H1 (cell line): ENCODE measurements at regions not wholly inside any gene's neighbourhood (a gene's known extent, or its start where the extent isn't known, plus 50 kb on each side); places are given as distances from the start of the nearest gene placed in this dataset.

Experiments
- CTCF ChIA-PET: fragments of 300-600 bp; sonication (Branson Sonifier 250); formaldehyde crosslinking; loops from one replicate; lab custom pipeline; 2021; ENCODE audit not compliant: partially characterized antibody; lab: Charles Lee
- POLR2A ChIA-PET: fragments of 300-600 bp; sonication (Branson Sonifier 250); formaldehyde crosslinking; loops from one replicate; lab custom pipeline; 2021; ENCODE audit warnings: inconsistent platforms; ENCODE audit not compliant: partially characterized antibody; lab: Charles Lee
- DNase-seq, 2 experiments: peaks; one replicate each; pipeline versions ENCODE4 v3.0.0 to v3.0.0-alpha.2; 2010 to 2022; ENCODE audit warnings: low spot score in 2 of 2, low read depth in 1 of 2, mixed read lengths in 1 of 2
- FAIRE-seq: peaks from 2 replicates; lab custom pipeline; 2011; peaks lifted over from hg19 to GRCh38; lab: Jason Lieb, UNC
- H2AFZ ChIP-seq: 2 replicates; pipeline ENCODE4 v1.8.1; 2012; ENCODE audit warnings: low read length, inconsistent platforms
- H2AK5ac ChIP-seq: 2 replicates; pipeline ENCODE4 v1.6.1; 2013; ENCODE audit warnings: low read depth, low read length
- H2BK120ac ChIP-seq: replicated peaks from 2 replicates; pipeline ENCODE3; 2013; ENCODE audit warnings: low read depth, low read length, inconsistent platforms
- H2BK12ac ChIP-seq: 2 replicates; pipeline ENCODE4 v1.6.1; 2013; ENCODE audit warnings: low read depth, low read length
- H2BK15ac ChIP-seq: 2 replicates; pipeline ENCODE4 v1.6.1; 2013; ENCODE audit warnings: low read length
- H2BK20ac ChIP-seq: 2 replicates; pipeline ENCODE4 v1.6.1; 2013; ENCODE audit warnings: low read length
- H2BK5ac ChIP-seq: 2 replicates; pipeline ENCODE4 v1.6.1; 2013; ENCODE audit warnings: low read depth, low read length
- H3K14ac ChIP-seq: 2 replicates; pipeline ENCODE4 v1.6.1; 2013; ENCODE audit warnings: inconsistent platforms; ENCODE audit not compliant: insufficient read length
- H3K18ac ChIP-seq: 2 replicates; pipeline ENCODE4 v1.6.1; 2013; ENCODE audit warnings: low read length; ENCODE audit errors: extremely low read depth
- H3K23ac ChIP-seq: 2 replicates; pipeline ENCODE4 v1.6.1; 2013; ENCODE audit warnings: inconsistent platforms; ENCODE audit not compliant: insufficient read length
- H3K23me2 ChIP-seq: 2 replicates; pipeline ENCODE4 v1.6.1; 2013; ENCODE audit warnings: low read depth, low read length
- H3K27ac ChIP-seq: 2 replicates; pipeline ENCODE4 v1.6.1; 2011; ENCODE audit warnings: low read depth, low read length, inconsistent platforms
- H3K27me3 ChIP-seq, 4 experiments: replicated peaks in 1 of 4; 1 replicate in 1 of 4; 2 replicates in 3 of 4; pipeline versions ENCODE4 v1.6.1 to v1.8.1; 2011 to 2013; ENCODE audit warnings: low read length in 3 of 4, mild to moderate bottlenecking in 3 of 4, inconsistent platforms in 2 of 4, mixed read lengths in 2 of 4, moderate library complexity in 1 of 4; ENCODE audit not compliant: control insufficient read depth in 3 of 4, insufficient read depth in 3 of 4; ENCODE audit errors: extremely low read depth in 1 of 4
- H3K36me3 ChIP-seq, 4 experiments: 2 replicates each; pipeline versions ENCODE4 v1.6.1 to v1.8.1; 2011 to 2013; ENCODE audit warnings: mild to moderate bottlenecking in 4 of 4, low read length in 3 of 4, moderate library complexity in 2 of 4, control low read depth in 1 of 4, inconsistent platforms in 1 of 4; ENCODE audit not compliant: insufficient read depth in 4 of 4, control insufficient read depth in 2 of 4
- H3K4ac ChIP-seq: replicated peaks from 2 replicates; pipeline ENCODE3; 2013; ENCODE audit warnings: low read length, low read depth, mixed read lengths, inconsistent platforms; ENCODE audit not compliant: insufficient read length
- H3K4me1 ChIP-seq, 4 experiments: replicated peaks in 1 of 4; 1 replicate in 1 of 4; 2 replicates in 3 of 4; pipeline versions ENCODE4 v1.6.1 to v1.8.1; 2011 to 2013; ENCODE audit warnings: low read length in 3 of 4, inconsistent platforms in 2 of 4, mixed read lengths in 1 of 4; ENCODE audit not compliant: insufficient read depth in 4 of 4, control insufficient read depth in 3 of 4
- H3K4me2 ChIP-seq, 2 experiments: 2 replicates each; pipeline versions ENCODE4 v1.6.1 to v1.8.1; 2011 to 2013; ENCODE audit warnings: low read depth in 2 of 2, low read length in 2 of 2, control low read depth in 1 of 2, inconsistent platforms in 1 of 2, mild to moderate bottlenecking in 1 of 2; ENCODE audit not compliant: insufficient read depth in 1 of 2
- H3K4me3 ChIP-seq, 4 experiments: fragments of 200-600, 300-600 bp in 1 of 4; sonication (generic), shearing (Covaris generic), sonication (Bioruptor Twin) in 1 of 4; 2 replicates each; pipeline versions ENCODE4 v1.5.1 to v1.8.1; 2011 to 2016; ENCODE audit warnings: low read length in 4 of 4, low read depth in 3 of 4, control low read depth in 2 of 4, inconsistent platforms in 2 of 4, mild to moderate bottlenecking in 2 of 4, mixed read lengths in 1 of 4, moderate library complexity in 1 of 4; ENCODE audit not compliant: insufficient read depth in 2 of 4; ENCODE audit errors: extremely low read depth in 1 of 4
- H3K56ac ChIP-seq: replicated peaks from 2 replicates; pipeline ENCODE3; 2013; ENCODE audit warnings: low read depth, mild to moderate bottlenecking, mixed read lengths, low read length, inconsistent platforms; ENCODE audit not compliant: insufficient read length
- H3K79me1 ChIP-seq: 2 replicates; pipeline ENCODE4 v1.6.1; 2013; ENCODE audit warnings: low read depth, low read length, control low read depth
- H3K79me2 ChIP-seq, 2 experiments: 2 replicates each; pipeline versions ENCODE4 v1.6.1 to v1.8.1; 2012 to 2013; ENCODE audit warnings: low read length in 2 of 2, mild to moderate bottlenecking in 2 of 2, inconsistent platforms in 1 of 2; ENCODE audit not compliant: insufficient read depth in 2 of 2, control insufficient read depth in 1 of 2
- H3K9ac ChIP-seq, 4 experiments: replicated peaks in 1 of 4; 1 replicate in 1 of 4; 2 replicates in 3 of 4; pipeline versions ENCODE4 v1.6.1 to v1.8.1; 2011 to 2013; ENCODE audit warnings: low read depth in 3 of 4, low read length in 3 of 4, control low read depth in 2 of 4, mild to moderate bottlenecking in 2 of 4, moderate library complexity in 2 of 4, inconsistent platforms in 1 of 4; ENCODE audit errors: extremely low read depth in 1 of 4
- H3K9me3 ChIP-seq, 2 experiments: 2 replicates each; pipeline versions ENCODE4 v1.6.1 to v1.8.1; 2012 to 2013; ENCODE audit warnings: mild to moderate bottlenecking in 2 of 2, moderate library complexity in 2 of 2, control low read depth in 1 of 2, inconsistent platforms in 1 of 2, low read depth in 1 of 2, low read length in 1 of 2, mixed read lengths in 1 of 2; ENCODE audit not compliant: insufficient read depth in 2 of 2
- H4K20me1 ChIP-seq, 2 experiments: replicated peaks in 1 of 2; 2 replicates each; pipeline versions ENCODE3 to v1.8.1; 2011 to 2013; ENCODE audit warnings: inconsistent platforms in 2 of 2, low read length in 2 of 2, mild to moderate bottlenecking in 1 of 2; ENCODE audit not compliant: insufficient read depth in 2 of 2, control insufficient read depth in 1 of 2
- H4K5ac ChIP-seq: 2 replicates; pipeline ENCODE4 v1.6.1; 2013; ENCODE audit warnings: low read length, low read depth, mixed read lengths, inconsistent platforms; ENCODE audit not compliant: insufficient read length
- H4K8ac ChIP-seq: 2 replicates; pipeline ENCODE4 v1.8.0; 2013; ENCODE audit warnings: mild to moderate bottlenecking, moderate library complexity, low read length, inconsistent platforms; ENCODE audit not compliant: insufficient read depth; ENCODE audit errors: extremely low read depth
- H4K91ac ChIP-seq: replicated peaks from 2 replicates; pipeline ENCODE3; 2013; ENCODE audit warnings: low read length, mixed read lengths, inconsistent platforms; ENCODE audit not compliant: insufficient read length
- BRCA1 ChIP-seq: IDR thresholded peaks from 2 replicates; pipeline ENCODE4 v1.6.1; 2012; ENCODE audit warnings: low read depth, low read length, improper control_type of control experiment
- CHD1 ChIP-seq: IDR thresholded peaks from 2 replicates; pipeline ENCODE4 v1.6.1; 2012; ENCODE audit warnings: low read depth, low read length, improper control_type of control experiment
- CTBP2 ChIP-seq: IDR thresholded peaks from 2 replicates; pipeline ENCODE4 v1.7.0; 2011; ENCODE audit warnings: borderline replicate concordance, mild to moderate bottlenecking, moderate library complexity, mixed read lengths, low read length; ENCODE audit not compliant: insufficient read depth, insufficient read length
- GABPA ChIP-seq: IDR thresholded peaks from 2 replicates; pipeline ENCODE4 v1.6.1; 2011; ENCODE audit warnings: mild to moderate bottlenecking, low read length, moderate library complexity, borderline replicate concordance; ENCODE audit not compliant: insufficient read depth
- KDM1A ChIP-seq: fragments of 200-600, 300-600 bp; sonication (generic); IDR thresholded peaks from 2 replicates; pipeline ENCODE4 v1.7.1; 2016; ENCODE audit warnings: mild to moderate bottlenecking, low read length, borderline replicate concordance
- KDM4A ChIP-seq: IDR thresholded peaks from one replicate; pipeline ENCODE4 v1.7.1; 2012; ENCODE audit warnings: low read depth, mild to moderate bottlenecking, moderate library complexity, low read length, inconsistent platforms; ENCODE audit not compliant: severe bottlenecking
- PHF8 ChIP-seq: fragments of 200-600 bp; sonication (generic); conservative IDR thresholded peaks from 2 replicates; pipeline ENCODE4 v1.7.1; 2012; ENCODE audit warnings: low read depth, mild to moderate bottlenecking, inconsistent platforms, low read length, moderate library complexity
- POLR2A ChIP-seq, 2 experiments: IDR thresholded peaks; 1 replicate in 1 of 2; 2 replicates in 1 of 2; pipeline ENCODE4 v1.6.1; 2011; ENCODE audit warnings: low read depth in 2 of 2, low read length in 2 of 2, mild to moderate bottlenecking in 2 of 2; ENCODE audit errors: control extremely low read depth in 1 of 2
- TAF7 ChIP-seq: optimal IDR thresholded peaks from 2 replicates; pipeline ENCODE3; 2011; ENCODE audit warnings: low read depth, mild to moderate bottlenecking, inconsistent platforms, low read length, moderate library complexity, borderline replicate concordance
- TCF12 ChIP-seq: IDR thresholded peaks from 2 replicates; pipeline ENCODE4 v1.6.1; 2011; ENCODE audit warnings: low read depth, mild to moderate bottlenecking, low read length
- YY1 ChIP-seq: IDR thresholded peaks from 2 replicates; pipeline ENCODE4 v1.6.1; 2011; ENCODE audit warnings: low read depth, mild to moderate bottlenecking, low read length
- WGBS, 2 experiments: shearing (Covaris generic) in 1 of 2; methylation state at CpG; one replicate each; pipeline versions ENCODE4 v1.1.6 to v1.1.7; 2013 to 2015; ENCODE audit warnings: low lambda C conversion rate in 2 of 2, mixed read lengths in 2 of 2, inconsistent platforms in 1 of 2, low coverage in 1 of 2, missing lambda C conversion rate in 1 of 2; ENCODE audit not compliant: insufficient replicate concordance in 2 of 2, insufficient coverage in 1 of 2, insufficient read length in 1 of 2; ENCODE audit errors: extremely low coverage in 1 of 2, missing lambda C conversion rate in 1 of 2; 5-methylcytosine and 5-hydroxymethylcytosine counted together
- TF ChIP-seq, protein P1 (sequence below): IDR thresholded peaks from 2 replicates; pipeline ENCODE4 v1.6.1; 2011; ENCODE audit warnings: low read length, improper control_type of control experiment

DNA sequence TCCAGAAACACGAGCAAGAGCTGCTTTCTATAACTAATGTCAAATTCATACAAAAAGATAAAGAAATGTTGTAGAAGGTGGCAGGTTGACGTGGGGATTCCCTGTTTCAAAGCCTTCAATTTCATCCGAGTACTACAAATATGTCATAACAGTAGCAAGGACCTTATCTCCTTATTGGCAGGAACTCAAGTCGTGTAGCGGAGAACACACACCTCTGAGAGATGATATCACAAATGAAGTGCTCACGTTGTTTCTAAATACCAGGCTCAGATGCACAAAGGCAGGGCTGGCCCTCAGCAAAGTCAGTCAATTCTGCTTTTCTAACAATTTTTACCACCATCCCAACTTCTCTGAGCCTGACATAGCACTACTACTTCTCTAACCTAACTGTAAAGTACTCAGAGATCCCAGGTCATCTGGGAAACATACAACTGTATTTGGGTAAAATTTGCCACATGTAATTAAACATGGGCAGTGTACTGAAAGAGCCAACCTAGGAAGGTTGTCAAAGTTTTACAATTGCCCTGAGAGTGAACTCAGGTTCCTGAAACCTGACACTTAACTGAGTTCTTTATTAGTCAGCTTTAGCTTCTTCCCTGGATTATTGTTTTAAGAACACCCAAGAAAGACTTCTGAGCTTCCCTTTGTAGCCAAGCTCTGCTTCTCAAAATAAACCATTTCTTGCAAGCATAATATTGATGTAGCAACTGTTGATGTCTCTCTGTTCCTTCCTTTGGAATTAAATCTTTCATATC is 813.7 kb upstream of the ACVR2A start:
- Histone ChIP-seq H3K4me3 (no peak overlapping the region), H3K27ac (no peak overlapping the region), H2AK5ac (no peak overlapping the region), H2BK15ac (no peak overlapping the region), H3K9me3 (no peaks in the 10 kb centered on the region), H3K79me2 (no peaks in the 10 kb centered on the region), H4K91ac (peak overlapping the region; percentile 16), H3K23me2 (no peaks in the 10 kb centered on the region), H4K20me1 (no peaks in the 10 kb centered on the region), H3K56ac (no peak overlapping the region), H2BK120ac (no peak overlapping the region), H3K27me3 (no peaks in the 10 kb centered on the region), H2BK20ac (no peak overlapping the region), H2BK12ac (peak overlapping the region; percentile 33; the same call in 1 of the 2 replicates), H3K36me3 (no peaks in the 10 kb centered on the region), H2BK5ac (no peak overlapping the region), H3K14ac (no peak overlapping the region), H4K5ac (no peak overlapping the region), H3K4me1 (peaks cover 0 to 7% (median 2%) of the 10 kb centered on the region in 4 experiments; a peak in 4 of 7 replicates), H3K23ac (no peak overlapping the region), H2AFZ (no peak overlapping the region), H3K4ac (no peak overlapping the region), H3K18ac (no peak overlapping the region), H3K9ac (no peak overlapping the region), H3K4me2 (0 out of 4 replicates have a peak overlapping the region, but pooled peaks of 1 of the 2 experiments have one; percentile 17), H3K79me1 (no peaks in the 10 kb centered on the region), H4K8ac (no peak overlapping the region)
- FAIRE-seq (no peak), DNase-seq (no peak)
- POLR2A ChIA-PET = no interaction called here
- WGBS, 2 experiments = 89% methylated on average over 6 of the region's 6 CpGs; no CpG with 5 or more reads in 1 of the 2 experiments
- CTCF ChIA-PET = interaction anchor here (1.0 to 3.2 kb wide), 3 partner anchors 9 to 880 kb away, joined by 3 to 25 read pairs (median 8); no protein-coding TSS in a partner anchor
- TF ChIP-seq CTBP2 (no peak), TAF7 (no peak), BRCA1 (no peak), CHD1 (no peak), KDM4A (no peak), PHF8 (no peak), YY1 (no peak), POLR2A (IDR thresholded peaks at IDR 0.05; ENCODE audit: control extremely low read depth in 1 of 2, low read depth in 2 of 2, low read length in 2 of 2) (no peak), TCF12 (no peak), KDM1A (no peak), GABPA (no peak)
- TF ChIP-seq, protein P1, sequence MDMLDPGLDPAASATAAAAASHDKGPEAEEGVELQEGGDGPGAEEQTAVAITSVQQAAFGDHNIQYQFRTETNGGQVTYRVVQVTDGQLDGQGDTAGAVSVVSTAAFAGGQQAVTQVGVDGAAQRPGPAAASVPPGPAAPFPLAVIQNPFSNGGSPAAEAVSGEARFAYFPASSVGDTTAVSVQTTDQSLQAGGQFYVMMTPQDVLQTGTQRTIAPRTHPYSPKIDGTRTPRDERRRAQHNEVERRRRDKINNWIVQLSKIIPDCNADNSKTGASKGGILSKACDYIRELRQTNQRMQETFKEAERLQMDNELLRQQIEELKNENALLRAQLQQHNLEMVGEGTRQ = no peak
